HG02840 (cell line): ENCODE measurements at regions not wholly inside any gene's neighbourhood (a gene's known extent, or its start where the extent isn't known, plus 50 kb on each side); places are given as distances from the start of the nearest gene placed in this dataset.
"Not testable (repeated sequence)": the region's sequence is repeated elsewhere in the genome, so short reads cannot be mapped to it uniquely, and the experiment has no call there.

Source experiments
- ATAC-seq: cut with Tn5 transposase; IDR thresholded peaks from one replicate; pipeline ENCODE4 v1.9.1; 2021; ENCODE audit warnings: mild to moderate bottlenecking, moderate library complexity, moderate number of reproducible peaks; ENCODE audit not compliant: unreplicated experiment, low FRiP score

- ATAC-seq = no peak
Observed at GRCh38 chr4:32686123-32686522, 1966.0 kb downstream of the PCDH7 start.

GRCh38 chr4:32689518-32689917 lies 1969.3 kb downstream of the PCDH7 start:
- ATAC-seq = no peak

GRCh38 chr4:32697281-32697814 lies 1977.2 kb downstream of the PCDH7 start:
- ATAC-seq = no peak

- no peak for ATAC-seq
Observed at GRCh38 chr4:32700838-32701237, 1980.7 kb downstream of the PCDH7 start.

GRCh38 chr4:32706893-32707292 lies 1986.7 kb downstream of the PCDH7 start:
- no peak for ATAC-seq

GRCh38 chr4:32716090-32716620 lies 1996.0 kb downstream of the PCDH7 start:
- not testable (repeated sequence) for ATAC-seq

- ATAC-seq = no peak
Observed at GRCh38 chr4:32735856-32736590, 2015.9 kb downstream of the PCDH7 start.

- no peak for ATAC-seq
Observed at GRCh38 chr4:32744211-32744610, 2024.0 kb downstream of the PCDH7 start.

GRCh38 chr4:32745351-32745750 lies 2025.2 kb downstream of the PCDH7 start:
- ATAC-seq = no peak

- ATAC-seq = no peak
Observed at GRCh38 chr4:32748061-32748460, 2027.9 kb downstream of the PCDH7 start.

- no peak for ATAC-seq
Observed at GRCh38 chr4:32748498-32748897, 2028.3 kb downstream of the PCDH7 start.

GRCh38 chr4:32752962-32753361 lies 2032.8 kb downstream of the PCDH7 start:
- ATAC-seq = no peak

- ATAC-seq = no peak
Observed at GRCh38 chr4:32768664-32769389, 2048.7 kb downstream of the PCDH7 start.

- no peak for ATAC-seq
Observed at GRCh38 chr4:32771491-32771890, 2051.3 kb downstream of the PCDH7 start.

GRCh38 chr4:32775049-32775448 lies 2054.9 kb downstream of the PCDH7 start:
- no peak for ATAC-seq

- ATAC-seq = no peak
Observed at GRCh38 chr4:32776435-32777203, 2056.4 kb downstream of the PCDH7 start.

- no peak for ATAC-seq
Observed at GRCh38 chr4:32778025-32778424, 2057.9 kb downstream of the PCDH7 start.

- ATAC-seq = no peak
Observed at GRCh38 chr4:32778938-32779337, 2058.8 kb downstream of the PCDH7 start.

- ATAC-seq = no peak
Observed at GRCh38 chr4:32789026-32789608, 2068.9 kb downstream of the PCDH7 start.

- ATAC-seq = no peak
Observed at GRCh38 chr4:32790803-32791202, 2070.6 kb downstream of the PCDH7 start.
